Pancreas (tissue), 10 donors: ENCODE measurements at regions not wholly inside any gene's neighbourhood (a gene's known extent, or its start where the extent isn't known, plus 50 kb on each side); places are given as distances from the start of the nearest gene placed in this dataset.

Experiments used
- ATAC-seq, 4 donors: fragments of 200-7000 bp; cut with Tn5 transposase; one replicate each; pipeline versions ENCODE4 v1.8.0 to v1.9.1; 2020; ENCODE audit warnings: mild to moderate bottlenecking in 4 of 4, moderate library complexity in 4 of 4
- DNase-seq, 6 donors: peaks; one replicate each; pipeline ENCODE4 v3.0.0-alpha.2; 2020
- FAIRE-seq: peaks from 2 replicates; lab custom pipeline; 2012; peaks lifted over from hg19 to GRCh38; lab: Jason Lieb, UNC
- H3K27ac ChIP-seq, 4 donors: fragments of 200-600 bp; sonication (generic); 1 replicate in 3 of 4; 2 replicates in 1 of 4; pipeline versions ENCODE4 v1.5.0 to v1.8.0; 2020
- H3K27me3 ChIP-seq, 4 donors: fragments of 200-600 bp; one replicate each; pipeline ENCODE4 v1.8.0; 2021
- H3K36me3 ChIP-seq, 3 donors: fragments of 200-600 bp; sonication (generic) in 1 of 3; one replicate each; pipeline versions ENCODE4 v1.5.0 to v1.8.0; 2020 to 2021
- H3K4me1 ChIP-seq, 3 donors: fragments of 200-600 bp; one replicate each; pipeline ENCODE4 v1.8.0; 2021
- H3K4me3 ChIP-seq, 4 donors: fragments of 200-600 bp; sonication (generic) in 2 of 4; one replicate each; pipeline versions ENCODE4 v1.5.0 to v1.8.0; 2020 to 2021
- H3K9me3 ChIP-seq, 4 donors: fragments of 200-600 bp; one replicate each; pipeline ENCODE4 v1.8.0; 2021
- WGBS, 2 donors: extraction: QIAGEN DNeasy Blood & Tissue Kit; methylation state at CpG; one replicate each; pipeline ENCODE4 v1.1.7; 2013; 5-methylcytosine and 5-hydroxymethylcytosine counted together
- intact Hi-C, 3 donors: fragments of 100-400 bp; cut with DNase I; formaldehyde crosslinking; loops; one replicate each; pipeline versions ENCODE4 v1.11.1 to v1.14.2; 2022
- TF ChIP-seq, protein P1 (sequence below), 4 donors: fragments of 200-600 bp; sonication (generic) in 3 of 4; IDR thresholded peaks; one replicate each; pipeline versions ENCODE4 v1.5.0 to v1.8.0; 2021; ENCODE audit warnings: antibody characterized with exemption in 4 of 4
- donor health status: healthy with polysubstance abuse.
- donor health status: DM: no; HTN: no; CAD: no; lungs with moderate emphysema.
- donor health status: DM: no; HTN: no; CAD: no.
- donor health status: control.
- donor health status: control.
- donor health status: Bipolar disorder and iron deficiency.
- donor health status: DM: yes; HTN: yes; CAD: no.
- donor health status: DM: no; HTN: no; CAD: no.
- donor health status: DM: no; HTN: no; CAD: no.
- donor health status: DM: yes; HTN: yes; CAD: no.

DNA sequence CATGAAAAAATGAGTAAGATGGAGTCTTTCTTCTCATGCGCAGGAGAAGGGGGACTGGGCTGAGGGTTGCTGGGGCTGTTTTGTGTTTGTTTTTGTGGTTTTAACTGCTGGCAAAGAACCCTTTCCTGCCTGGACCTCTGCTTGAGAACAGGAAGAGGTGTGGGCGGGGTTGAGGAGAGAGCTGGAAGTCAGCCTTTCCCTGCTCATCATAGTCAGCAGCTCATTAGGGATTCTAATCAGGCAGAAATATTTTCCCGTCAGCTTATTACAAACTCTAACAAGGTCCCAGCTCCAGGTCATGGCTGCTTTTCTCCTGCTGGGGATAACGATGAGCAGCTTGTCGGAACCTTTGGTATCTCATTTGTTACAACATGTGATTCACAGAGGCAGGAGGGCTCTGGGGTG lies 185.0 kb upstream of the NRXN3 start:
- FAIRE-seq: no peak
- no peak overlapping the region for H3K27ac ChIP-seq
- 63 to 72% methylated on average over 5 of the region's 5 CpGs for WGBS, 2 donors

DNA sequence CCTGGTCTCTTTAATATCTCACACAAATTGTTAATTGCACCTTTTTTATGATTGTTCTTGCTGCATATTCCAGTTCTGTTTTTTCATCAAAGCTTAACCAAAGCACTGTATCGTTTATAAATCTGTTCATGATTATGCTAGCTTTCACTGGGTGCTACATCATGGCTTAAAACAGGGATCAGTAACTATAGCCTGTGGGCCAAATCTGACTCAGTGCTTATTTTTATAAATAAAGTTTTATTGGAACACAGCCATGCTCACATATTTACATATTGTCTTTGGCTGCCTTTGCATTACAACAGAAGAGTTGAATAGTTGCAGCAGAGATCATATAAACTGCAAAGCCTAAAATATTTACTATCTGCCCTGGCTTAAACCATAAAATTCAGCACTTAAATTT lies 183.4 kb upstream of the NRXN3 start:
- Histone ChIP-seq H3K27ac (no peak overlapping the region), H3K4me3 (no peak overlapping the region), H3K9me3 (no peaks in the 10 kb centered on the region), H3K27me3 (no peaks in the 10 kb centered on the region), H3K36me3 (no peaks in the 10 kb centered on the region), H3K4me1 (no peaks in the 10 kb centered on the region)
- intact Hi-C loops: loop anchor here in 1 of 3 donors (10.0 kb wide), 1 partner anchor 122 kb away; no protein-coding TSS in a partner anchor
- DNase-seq: no peak
- no peak for FAIRE-seq
- ATAC-seq: no peak
- TF ChIP-seq, protein P1, sequence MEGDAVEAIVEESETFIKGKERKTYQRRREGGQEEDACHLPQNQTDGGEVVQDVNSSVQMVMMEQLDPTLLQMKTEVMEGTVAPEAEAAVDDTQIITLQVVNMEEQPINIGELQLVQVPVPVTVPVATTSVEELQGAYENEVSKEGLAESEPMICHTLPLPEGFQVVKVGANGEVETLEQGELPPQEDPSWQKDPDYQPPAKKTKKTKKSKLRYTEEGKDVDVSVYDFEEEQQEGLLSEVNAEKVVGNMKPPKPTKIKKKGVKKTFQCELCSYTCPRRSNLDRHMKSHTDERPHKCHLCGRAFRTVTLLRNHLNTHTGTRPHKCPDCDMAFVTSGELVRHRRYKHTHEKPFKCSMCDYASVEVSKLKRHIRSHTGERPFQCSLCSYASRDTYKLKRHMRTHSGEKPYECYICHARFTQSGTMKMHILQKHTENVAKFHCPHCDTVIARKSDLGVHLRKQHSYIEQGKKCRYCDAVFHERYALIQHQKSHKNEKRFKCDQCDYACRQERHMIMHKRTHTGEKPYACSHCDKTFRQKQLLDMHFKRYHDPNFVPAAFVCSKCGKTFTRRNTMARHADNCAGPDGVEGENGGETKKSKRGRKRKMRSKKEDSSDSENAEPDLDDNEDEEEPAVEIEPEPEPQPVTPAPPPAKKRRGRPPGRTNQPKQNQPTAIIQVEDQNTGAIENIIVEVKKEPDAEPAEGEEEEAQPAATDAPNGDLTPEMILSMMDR (IDR thresholded peaks at IDR 0.05): no peak
- 91 to 100% methylated on average over 1 of the region's 1 CpG for WGBS, 2 donors

More for the DNA sequence above, 185.0 kb upstream of the NRXN3 start:
- intact Hi-C loops: loop anchor here in 1 of 3 donors (10.0 kb wide), 1 partner anchor 120 kb away; no protein-coding TSS in a partner anchor
- no peaks in the 10 kb centered on the region for H3K36me3 ChIP-seq
- H3K27me3 ChIP-seq: no peaks in the 10 kb centered on the region
- ATAC-seq (no peak), DNase-seq (no peak)
- H3K4me1 ChIP-seq: no peaks in the 10 kb centered on the region
- H3K4me3 ChIP-seq: no peak overlapping the region
- TF ChIP-seq, protein P1 (IDR thresholded peaks at IDR 0.05): no peak
- no peaks in the 10 kb centered on the region for H3K9me3 ChIP-seq

GRCh38 chr14:77988096-77988870 lies 181.9 kb upstream of the NRXN3 start:
- Histone ChIP-seq H3K9me3 (no peaks in the 10 kb centered on the region), H3K4me3 (no peak overlapping the region), H3K36me3 (no peaks in the 10 kb centered on the region), H3K27ac (no peak overlapping the region), H3K27me3 (no peaks in the 10 kb centered on the region), H3K4me1 (no peaks in the 10 kb centered on the region)
- TF ChIP-seq, protein P1 (IDR thresholded peaks at IDR 0.05): no peak
- no peak for FAIRE-seq
- peak in 1 of 4 donors; percentile 44 for ATAC-seq
- no peak for DNase-seq
- intact Hi-C loops: loop anchor here in 1 of 3 donors (10.0 kb wide), 1 partner anchor 123 kb away; no protein-coding TSS in a partner anchor
- WGBS, 2 donors: 65 to 67% methylated on average over 7 of the region's 7 CpGs

- H3K4me3 ChIP-seq: no peak overlapping the region
- TF ChIP-seq, protein P1 (IDR thresholded peaks at IDR 0.05): no peak
- intact Hi-C loops: loop anchor here in 1 of 3 donors (10.0 kb wide), 1 partner anchor 124 kb away; no protein-coding TSS in a partner anchor
- H3K4me1 ChIP-seq: no peaks in the 10 kb centered on the region
- FAIRE-seq (no peak), DNase-seq (no peak), ATAC-seq (peak in 2 of 4 donors; percentile 41 to 71)
- H3K27me3 ChIP-seq: no peaks in the 10 kb centered on the region
- H3K36me3 ChIP-seq: no peaks in the 10 kb centered on the region
- 86 to 97% methylated on average over 2 of the region's 2 CpGs for WGBS, 2 donors
- H3K27ac ChIP-seq: no peak overlapping the region
- no peaks in the 10 kb centered on the region for H3K9me3 ChIP-seq
Measured at GRCh38 chr14:77988970-77989369, 181.2 kb upstream of the NRXN3 start.
